Stimulated activated CD4-positive, alpha-beta T cell treated with anti-CD3 and anti-CD28 coated beads, Interleukin-4, amount 100 ng/mL, for 24 hours (primary cell): ENCODE measurements at regions not wholly inside any gene's neighbourhood (a gene's known extent, or its start where the extent isn't known, plus 50 kb on each side); places are given as distances from the start of the nearest gene placed in this dataset.

Experiments used
- DNase-seq: peaks from one replicate; pipeline ENCODE4 v3.0.0-alpha.2; 2020

- no peak for DNase-seq
Measured at GRCh38 chr7:88495881-88496725, 189.4 kb upstream of the STEAP4 start.

GRCh38 chr7:88492153-88492552, 185.5 kb upstream of the STEAP4 start:
- no peak for DNase-seq

- no peak for DNase-seq
Measured at GRCh38 chr7:88490874-88491273, 184.2 kb upstream of the STEAP4 start.

GRCh38 chr7:88490161-88490560, 183.5 kb upstream of the STEAP4 start:
- no peak for DNase-seq

- DNase-seq: no peak
Measured at GRCh38 chr7:88485821-88486220, 179.1 kb upstream of the STEAP4 start.

DNA sequence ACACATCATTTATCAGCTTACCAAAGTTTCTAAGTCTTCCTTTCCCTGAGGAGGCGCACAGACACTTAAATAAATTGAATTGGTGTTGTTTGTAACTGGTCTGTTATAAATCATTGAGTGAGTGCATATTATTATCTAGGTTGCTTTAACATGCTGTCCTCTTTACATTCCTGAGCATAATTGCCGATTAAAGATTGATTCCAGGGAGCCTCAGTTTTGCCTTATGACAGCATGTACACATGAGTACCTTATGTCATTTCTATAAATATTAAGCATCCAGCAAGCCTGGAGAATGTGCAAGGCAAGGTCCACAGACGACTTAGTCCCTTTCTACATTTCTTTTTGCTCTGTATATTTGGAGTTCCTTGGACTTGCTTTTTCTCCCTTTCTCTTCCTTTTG, 177.9 kb upstream of the STEAP4 start:
- no peak for DNase-seq

DNA sequence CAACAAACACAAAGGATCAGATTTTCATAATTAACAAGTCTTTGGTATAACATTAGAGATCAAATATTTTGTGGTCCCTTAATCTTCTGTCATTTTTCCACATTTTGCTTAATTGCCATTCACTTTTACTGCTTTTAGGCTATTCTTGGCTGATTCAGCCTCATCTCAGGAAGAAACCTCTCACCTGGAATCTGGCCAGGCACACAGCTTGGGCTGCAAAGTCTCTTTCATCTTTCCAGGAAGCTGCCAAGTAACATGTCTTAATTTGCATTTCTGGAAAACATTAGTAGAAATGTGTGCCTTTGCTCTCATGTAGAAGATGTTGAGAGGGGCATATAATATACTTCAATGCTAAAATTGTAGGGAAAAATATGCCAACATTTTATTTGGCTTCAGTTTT, 174.2 kb upstream of the STEAP4 start:
- DNase-seq: no peak

- DNase-seq: no peak
Measured at GRCh38 chr7:88480271-88480670, 173.6 kb upstream of the STEAP4 start.

- DNase-seq: no peak
Measured at GRCh38 chr7:88477976-88478375, 171.3 kb upstream of the STEAP4 start.

DNA sequence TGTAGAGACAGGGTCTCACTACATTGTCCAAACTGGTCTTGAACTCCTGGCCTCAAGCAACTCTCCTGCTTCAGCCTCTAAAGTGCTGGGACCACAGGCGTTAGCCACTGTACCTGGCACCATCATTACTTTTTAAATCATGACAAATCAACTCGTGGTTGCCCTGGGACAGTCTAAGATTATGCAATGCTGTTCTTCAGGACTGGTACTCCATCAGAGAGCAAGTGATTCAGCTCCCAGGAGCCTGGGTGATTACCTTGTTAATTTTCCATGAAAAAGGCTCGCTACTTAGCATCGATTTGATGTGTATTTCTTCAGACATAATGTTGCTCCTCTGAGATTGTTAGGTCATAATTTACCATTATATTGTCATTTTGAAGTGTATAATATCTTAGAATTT, 158.9 kb upstream of the STEAP4 start:
- DNase-seq: no peak

DNA sequence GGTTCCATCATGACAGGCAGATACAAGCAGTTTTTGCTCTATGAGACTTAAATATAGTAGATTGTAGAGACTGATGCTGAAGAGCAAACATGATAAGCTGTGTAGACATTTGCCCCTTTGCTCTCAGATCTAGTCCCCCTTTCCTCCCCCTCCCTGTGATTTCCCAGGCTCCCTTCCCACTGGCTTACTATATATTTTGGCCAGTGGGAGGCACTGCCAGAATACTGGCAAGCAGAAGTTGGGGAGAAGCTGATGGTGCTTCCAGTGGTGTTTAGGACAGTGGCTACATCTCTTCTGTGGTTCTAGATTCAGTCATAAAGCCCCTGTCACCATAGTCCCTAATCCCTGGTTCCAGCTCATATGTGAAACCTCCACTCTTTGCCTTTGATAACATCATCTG, 156.1 kb upstream of the STEAP4 start:
- DNase-seq: no peak

DNA sequence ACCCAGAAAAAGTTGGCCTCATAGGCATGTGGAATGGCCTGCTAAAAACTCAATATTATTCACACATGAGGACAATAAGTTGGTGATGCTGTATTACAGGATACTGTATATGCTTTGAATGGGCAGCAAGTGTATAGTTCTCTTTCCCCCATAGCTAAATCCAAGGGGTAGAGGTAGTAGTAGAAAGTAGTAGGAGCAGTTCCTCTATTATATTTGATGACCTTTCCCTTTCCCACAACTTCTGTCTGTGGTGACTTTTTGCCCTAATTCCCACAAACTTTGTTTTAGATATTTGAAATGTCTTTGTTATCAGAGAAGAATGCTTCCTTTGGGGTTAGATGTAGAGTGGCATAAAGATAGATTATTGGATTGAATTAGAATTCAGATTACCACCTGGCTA, 154.0 kb upstream of the STEAP4 start:
- DNase-seq: no peak

DNA sequence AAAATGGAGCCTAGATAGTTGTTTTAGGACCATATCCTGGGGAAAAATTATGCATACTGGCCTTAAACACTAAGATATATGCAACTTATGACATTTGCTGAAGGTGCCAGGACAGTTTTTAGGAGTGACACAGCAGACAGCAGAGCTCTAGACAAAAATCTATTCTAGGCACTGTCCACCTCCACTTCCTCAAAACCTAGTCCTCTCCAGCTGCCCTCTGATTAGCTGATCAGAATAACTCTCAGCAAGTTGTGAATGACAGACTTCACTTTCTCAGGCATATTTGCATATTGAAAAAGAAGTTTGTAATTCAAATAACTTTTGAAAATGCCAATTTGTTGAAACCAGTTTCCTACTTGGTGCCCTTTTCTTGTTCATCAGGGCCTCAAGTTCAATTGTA, 152.3 kb upstream of the STEAP4 start:
- no peak for DNase-seq

GRCh38 chr7:88458279-88458678, 151.6 kb upstream of the STEAP4 start:
- DNase-seq: no peak

DNA sequence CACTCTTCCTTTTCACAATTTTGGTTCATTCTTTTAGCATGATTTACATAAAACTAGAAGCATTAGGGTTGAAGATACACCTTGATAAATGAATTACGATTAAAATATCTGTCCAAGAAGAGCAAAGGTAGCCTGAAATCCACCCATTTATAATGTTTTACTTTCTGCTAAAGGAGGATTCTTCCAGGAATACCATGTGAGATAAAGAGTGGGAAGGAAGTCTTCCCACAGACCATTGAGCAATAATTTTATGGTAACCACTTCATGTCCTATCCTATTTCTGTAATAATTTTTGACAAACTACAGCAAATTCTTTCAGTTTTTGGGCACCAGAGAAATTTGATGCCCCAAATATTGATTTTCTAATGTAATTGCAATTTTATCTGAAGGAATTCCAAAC, 150.6 kb upstream of the STEAP4 start:
- DNase-seq: no peak

DNA sequence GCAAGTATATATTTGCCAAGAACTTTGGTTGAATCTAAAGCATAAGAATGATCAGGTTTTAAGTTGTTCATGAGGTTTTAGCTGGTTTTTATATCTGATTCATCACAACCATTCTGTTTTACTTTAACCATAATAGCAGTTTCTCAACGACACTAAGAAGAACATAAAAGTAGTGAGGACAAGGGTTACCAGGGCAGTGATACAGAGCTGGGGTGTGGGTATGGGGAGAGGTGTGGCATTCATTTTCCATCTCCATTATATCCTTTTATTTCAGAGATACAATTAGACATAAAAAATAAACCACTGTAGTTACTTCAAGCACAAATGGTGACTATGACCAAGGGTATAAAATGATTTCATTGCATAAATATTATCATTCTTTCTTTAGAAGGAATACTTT, 149.8 kb upstream of the STEAP4 start:
- no peak for DNase-seq

GRCh38 chr7:88455696-88456095, 149.0 kb upstream of the STEAP4 start:
- no peak for DNase-seq

- DNase-seq: no peak
Measured at GRCh38 chr7:88452646-88453045, 146.0 kb upstream of the STEAP4 start.

DNA sequence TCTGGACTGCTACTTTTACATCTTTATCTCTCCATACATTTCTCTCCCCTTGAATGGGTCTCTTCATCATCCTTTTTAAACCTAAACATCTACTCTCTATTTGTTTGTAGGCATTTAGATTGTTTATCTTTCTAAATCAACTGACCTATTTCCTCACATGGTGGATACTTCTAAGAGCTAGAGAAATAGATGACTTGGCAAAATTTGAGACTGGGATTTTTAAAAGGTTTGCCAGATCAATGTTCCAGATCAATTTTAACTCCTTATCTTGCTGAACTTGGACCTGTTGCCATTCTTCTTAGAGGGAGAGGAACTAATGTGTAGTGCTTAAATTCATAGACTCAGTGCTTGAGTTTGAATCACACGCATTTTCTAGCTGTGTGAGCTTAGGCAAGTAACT, 144.2 kb upstream of the STEAP4 start:
- no peak for DNase-seq

GRCh38 chr7:88449410-88449809, 142.7 kb upstream of the STEAP4 start:
- no peak for DNase-seq

DNA sequence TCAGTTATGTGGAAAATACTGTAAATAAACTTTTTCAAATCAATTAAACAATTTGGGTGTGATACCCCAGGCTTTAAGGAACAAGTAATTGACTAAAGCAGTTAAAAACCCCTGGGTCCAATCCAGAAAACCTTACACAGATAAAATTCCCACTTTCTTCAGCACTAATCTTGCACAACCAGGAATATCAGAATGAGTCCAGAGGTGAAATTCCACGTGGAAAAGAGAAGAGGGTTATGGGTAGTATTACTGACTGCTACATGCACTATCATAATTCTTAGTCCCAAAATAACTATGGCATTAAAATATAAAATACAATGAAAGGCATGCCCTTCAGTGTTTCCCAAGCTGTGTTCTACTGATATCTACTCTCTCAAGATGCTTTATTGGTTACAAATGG, 135.7 kb upstream of the STEAP4 start:
- DNase-seq: no peak

DNA sequence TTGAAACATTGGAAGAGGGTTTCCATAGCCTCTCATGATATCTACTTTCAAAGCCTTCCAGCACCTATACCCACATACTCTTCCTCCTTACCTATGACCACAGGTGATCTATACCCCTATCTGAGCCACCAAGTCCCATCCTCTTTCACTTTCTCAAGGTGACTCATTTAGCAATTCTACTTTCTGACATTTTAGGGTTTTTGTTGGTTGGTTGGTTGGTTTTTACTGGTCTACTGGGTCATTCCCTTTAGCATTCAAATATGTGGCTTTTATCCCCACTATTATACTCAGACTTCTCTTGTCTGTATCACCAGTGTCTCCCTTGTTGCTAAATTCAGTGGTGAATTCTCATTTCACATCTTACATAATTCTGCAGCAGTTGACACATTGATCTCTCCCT, 130.4 kb upstream of the STEAP4 start:
- no peak for DNase-seq

DNA sequence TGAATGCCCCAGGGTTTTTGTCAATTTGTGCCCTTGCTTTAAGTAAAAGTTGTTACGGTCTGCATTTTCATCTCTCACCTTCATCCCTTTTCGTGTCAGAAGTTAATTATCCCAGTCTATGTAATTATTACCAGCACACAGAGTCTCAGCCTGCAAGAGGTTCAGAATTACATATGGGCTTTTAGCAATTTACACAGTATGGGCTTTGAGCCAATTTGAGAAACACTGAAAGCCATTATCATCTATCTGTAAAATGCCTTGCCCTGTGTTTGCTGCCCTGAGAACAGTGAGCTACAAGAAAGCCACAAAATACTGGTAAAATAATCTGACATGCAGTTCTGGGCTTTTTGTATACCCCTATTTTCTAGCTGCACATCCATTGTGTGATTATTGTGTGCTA, 125.6 kb upstream of the STEAP4 start:
- no peak for DNase-seq

GRCh38 chr7:88431882-88432281, 125.2 kb upstream of the STEAP4 start:
- DNase-seq: no peak

GRCh38 chr7:88429382-88429781, 122.7 kb upstream of the STEAP4 start:
- DNase-seq: no peak
